ENCODE measurements at regions not wholly inside any gene's neighbourhood (a gene's known extent, or its start where the extent isn't known, plus 50 kb on each side); places are given as distances from the start of the nearest gene placed in this dataset.

DNA sequence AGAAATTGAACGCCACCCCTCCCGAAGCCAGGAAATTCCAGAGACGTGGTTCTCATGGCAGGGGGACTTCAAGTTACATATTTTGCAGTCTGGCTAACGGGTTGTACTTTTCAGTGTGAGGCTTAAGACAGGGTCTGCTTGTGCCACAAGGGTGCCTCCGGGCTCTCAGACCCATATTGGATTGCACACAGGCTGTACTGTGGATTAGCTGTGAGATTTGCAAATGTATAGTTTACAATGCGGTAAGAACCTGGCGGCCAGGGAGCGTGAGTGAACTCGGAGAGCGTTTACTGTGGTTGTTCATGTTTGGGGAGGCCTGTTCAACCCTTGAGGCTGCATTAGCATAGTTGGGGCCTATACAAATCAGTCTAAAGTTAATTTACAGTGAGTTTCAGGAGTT, 143.9 kb upstream of the SIX2 start:
- TF ChIP-seq, protein P1, sequence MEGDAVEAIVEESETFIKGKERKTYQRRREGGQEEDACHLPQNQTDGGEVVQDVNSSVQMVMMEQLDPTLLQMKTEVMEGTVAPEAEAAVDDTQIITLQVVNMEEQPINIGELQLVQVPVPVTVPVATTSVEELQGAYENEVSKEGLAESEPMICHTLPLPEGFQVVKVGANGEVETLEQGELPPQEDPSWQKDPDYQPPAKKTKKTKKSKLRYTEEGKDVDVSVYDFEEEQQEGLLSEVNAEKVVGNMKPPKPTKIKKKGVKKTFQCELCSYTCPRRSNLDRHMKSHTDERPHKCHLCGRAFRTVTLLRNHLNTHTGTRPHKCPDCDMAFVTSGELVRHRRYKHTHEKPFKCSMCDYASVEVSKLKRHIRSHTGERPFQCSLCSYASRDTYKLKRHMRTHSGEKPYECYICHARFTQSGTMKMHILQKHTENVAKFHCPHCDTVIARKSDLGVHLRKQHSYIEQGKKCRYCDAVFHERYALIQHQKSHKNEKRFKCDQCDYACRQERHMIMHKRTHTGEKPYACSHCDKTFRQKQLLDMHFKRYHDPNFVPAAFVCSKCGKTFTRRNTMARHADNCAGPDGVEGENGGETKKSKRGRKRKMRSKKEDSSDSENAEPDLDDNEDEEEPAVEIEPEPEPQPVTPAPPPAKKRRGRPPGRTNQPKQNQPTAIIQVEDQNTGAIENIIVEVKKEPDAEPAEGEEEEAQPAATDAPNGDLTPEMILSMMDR (conservative IDR thresholded peaks at IDR 0.05), result no peak
- no peak overlapping the region for H3K27ac ChIP-seq

DNA sequence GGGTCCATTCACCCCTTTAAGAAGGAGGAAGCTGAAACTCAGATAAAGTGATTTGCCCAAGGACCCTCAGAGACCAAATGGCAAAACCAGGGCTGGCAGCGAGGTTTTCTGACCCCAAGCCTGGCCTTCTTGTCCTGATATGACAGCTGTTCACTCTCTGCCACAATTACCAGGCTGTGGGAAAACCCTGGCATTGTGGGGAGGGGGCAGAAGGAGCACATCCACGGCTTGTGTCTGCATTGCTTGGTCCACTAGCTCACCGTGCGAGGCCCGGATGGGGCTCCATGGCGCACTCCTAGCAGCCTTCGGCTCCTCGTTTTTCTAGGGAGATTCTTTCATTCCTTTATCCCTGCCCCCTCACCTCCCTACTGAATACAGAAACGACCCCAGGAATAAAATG, 143.4 kb upstream of the SIX2 start:
- no peak overlapping the region for H3K27ac ChIP-seq
- TF ChIP-seq, protein P1 (conservative IDR thresholded peaks at IDR 0.05), result no peak

DNA sequence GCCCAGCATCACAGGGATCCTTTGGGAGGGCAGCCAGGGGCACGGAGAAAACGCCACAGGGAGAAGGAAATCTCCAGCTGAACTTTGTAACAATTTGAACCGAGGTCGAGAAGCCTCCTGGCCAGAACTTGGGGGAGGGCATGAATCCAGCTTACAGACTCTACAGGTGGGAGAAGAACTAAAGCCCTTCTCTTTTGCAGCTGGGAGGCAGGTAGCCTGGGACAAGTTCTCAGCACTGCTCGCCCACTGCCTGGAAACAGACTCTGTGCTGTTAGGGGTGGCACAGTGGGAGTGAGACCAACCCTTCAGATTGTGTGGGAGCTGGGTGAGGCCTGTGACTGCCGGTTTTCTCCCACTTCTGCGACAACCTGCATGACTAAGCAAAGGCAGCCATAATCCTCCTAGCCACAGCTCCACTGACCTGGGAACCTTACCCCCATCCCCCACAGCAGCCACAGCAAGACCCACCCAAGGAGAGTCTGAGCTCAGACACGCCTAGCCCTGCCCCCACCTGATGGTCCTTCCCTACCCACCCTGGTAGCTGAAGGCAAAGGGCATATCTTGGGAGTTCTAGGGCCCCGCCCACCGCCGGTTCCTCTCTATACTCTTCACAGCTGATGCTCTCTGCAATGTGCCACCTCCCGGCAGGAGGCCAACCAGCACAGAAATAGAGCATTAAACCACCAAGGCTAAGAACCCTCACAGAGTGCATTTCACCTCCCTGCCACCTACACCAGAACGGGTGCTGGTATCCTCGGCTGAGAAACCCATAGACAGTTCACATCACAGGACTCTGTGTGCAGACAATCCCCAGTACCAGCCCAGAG, 136.0 kb upstream of the SIX2 start:
- TF ChIP-seq, protein P1 (conservative IDR thresholded peaks at IDR 0.05), result no peak
- no peak overlapping the region for H3K27ac ChIP-seq

DNA sequence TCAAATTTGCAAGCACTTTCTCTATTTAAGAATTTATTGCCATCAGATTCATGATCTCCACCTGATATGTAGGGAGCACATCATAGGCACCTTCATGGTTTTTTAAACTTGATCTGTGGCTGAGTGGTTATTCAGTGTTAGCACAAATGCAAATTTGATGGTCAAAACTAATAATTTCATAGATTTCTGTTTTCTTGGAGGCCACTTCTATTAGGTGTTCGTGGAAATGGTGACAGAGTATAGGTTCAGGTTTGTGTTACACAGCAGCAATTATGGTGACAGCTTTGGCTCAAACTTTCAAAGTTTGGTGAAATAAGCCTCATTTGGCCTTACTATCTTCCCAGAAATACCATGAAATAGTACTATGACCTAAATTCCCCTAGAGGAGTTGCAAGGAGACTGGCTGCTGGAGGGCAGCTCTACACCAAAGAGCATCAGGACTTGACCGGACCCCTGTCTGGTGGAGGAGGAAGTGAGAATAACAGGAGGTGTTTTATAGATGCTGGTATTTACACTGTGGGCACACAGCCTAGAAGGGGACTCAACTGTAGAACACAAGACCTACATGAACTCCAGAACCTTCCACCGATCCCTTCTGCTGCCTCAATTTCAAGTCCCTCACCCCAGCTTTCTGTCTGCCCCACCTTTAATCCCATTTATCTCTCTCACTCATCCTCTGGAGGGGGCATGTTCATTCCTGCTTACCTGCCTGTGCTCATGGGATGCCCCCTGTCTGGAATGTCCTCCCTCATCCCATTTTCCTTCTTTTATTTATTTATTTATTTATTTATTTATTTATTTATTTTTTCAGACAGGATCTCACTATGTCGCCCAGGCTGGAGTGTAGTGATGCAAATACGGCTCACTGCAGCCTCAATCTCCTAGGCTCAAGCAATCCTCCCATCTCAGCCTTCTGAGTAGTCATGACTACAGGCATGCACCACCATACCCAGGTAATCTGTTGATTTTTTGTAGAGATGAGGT, 132.9 kb upstream of the SIX2 start:
- TF ChIP-seq, protein P1 (conservative IDR thresholded peaks at IDR 0.05), result no peak
- H3K27ac ChIP-seq, result no peak overlapping the region

DNA sequence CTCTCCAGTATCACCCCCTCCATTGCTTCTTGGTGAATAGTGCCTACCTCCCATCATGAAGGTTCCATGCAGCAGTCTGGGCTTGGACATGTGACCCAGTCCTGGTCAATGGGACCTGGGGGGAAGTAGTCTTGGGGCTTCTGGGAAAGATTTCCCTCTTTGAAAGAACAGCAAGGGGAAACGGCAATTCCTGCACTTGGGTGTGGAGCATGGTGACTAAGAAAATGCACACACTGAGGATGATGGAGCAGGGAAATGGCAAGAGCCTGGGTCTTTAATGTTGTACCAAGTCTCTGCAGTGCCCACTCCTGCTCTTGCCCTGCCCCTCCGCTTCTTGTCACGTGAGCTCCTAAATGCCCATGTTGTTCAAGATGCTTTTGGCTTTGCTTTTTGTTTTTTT, 131.4 kb upstream of the SIX2 start:
- H3K27ac ChIP-seq, result no peak overlapping the region
- TF ChIP-seq, protein P1 (conservative IDR thresholded peaks at IDR 0.05), result no peak

DNA sequence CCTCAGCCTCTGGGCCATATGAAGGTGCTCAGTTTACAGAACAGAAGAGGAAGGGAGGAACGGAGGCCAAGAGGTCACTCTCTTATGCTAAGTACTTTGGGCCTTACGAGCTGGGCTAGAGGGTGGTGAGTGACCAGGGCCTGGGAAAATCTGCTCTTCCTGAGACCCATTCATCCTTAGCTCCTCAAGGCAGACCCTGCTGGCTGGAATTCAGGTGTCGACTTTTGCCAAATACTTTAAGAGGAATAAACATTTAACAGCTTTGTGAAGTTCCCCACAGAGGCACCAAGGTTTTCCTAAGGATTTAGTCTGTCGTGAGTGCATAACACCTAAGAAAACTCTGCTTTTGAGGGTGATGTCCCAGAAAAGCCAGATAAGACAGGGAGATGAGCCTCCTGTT, 129.7 kb upstream of the SIX2 start:
- H3K27ac ChIP-seq, result no peak overlapping the region
- TF ChIP-seq, protein P1 (conservative IDR thresholded peaks at IDR 0.05), result no peak

Measured in VCaP (cell line).